Forelimb muscle (tissue), 1 donor: ENCODE measurements at regions not wholly inside any gene's neighbourhood (a gene's known extent, or its start where the extent isn't known, plus 50 kb on each side); places are given as distances from the start of the nearest gene placed in this dataset.
A peak's percentile ranks its signal among the peaks of the same experiment; 100 is the strongest.

Experiments
- DNase-seq: peaks from one replicate; pipeline ENCODE4 v3.0.0-alpha.2; 2013; ENCODE audit warnings: low read depth

- DNase-seq: no peak
Measured at GRCh38 chr1:82587371-82587770, 786.6 kb downstream of the ADGRL2 start.

- DNase-seq: peak; percentile 82
Measured at GRCh38 chr1:82586473-82586872, 785.7 kb downstream of the ADGRL2 start.

GRCh38 chr1:82582347-82582746, 781.6 kb downstream of the ADGRL2 start:
- no peak for DNase-seq

- DNase-seq: no peak
Measured at GRCh38 chr1:82578086-82578726, 777.5 kb downstream of the ADGRL2 start.

GRCh38 chr1:82567348-82567747, 766.6 kb downstream of the ADGRL2 start:
- DNase-seq: no peak

GRCh38 chr1:82565546-82565945, 764.8 kb downstream of the ADGRL2 start:
- DNase-seq: no peak

GRCh38 chr1:82565146-82565545, 764.4 kb downstream of the ADGRL2 start:
- DNase-seq: no peak

GRCh38 chr1:82564333-82564732, 763.6 kb downstream of the ADGRL2 start:
- no peak for DNase-seq

GRCh38 chr1:82562448-82562847, 761.7 kb downstream of the ADGRL2 start:
- no peak for DNase-seq

GRCh38 chr1:82560566-82560965, 759.8 kb downstream of the ADGRL2 start:
- no peak for DNase-seq

GRCh38 chr1:82555501-82555900, 754.8 kb downstream of the ADGRL2 start:
- no peak for DNase-seq

- DNase-seq: no peak
Measured at GRCh38 chr1:82549841-82550240, 749.1 kb downstream of the ADGRL2 start.

- DNase-seq: no peak
Measured at GRCh38 chr1:82542766-82543165, 742.0 kb downstream of the ADGRL2 start.

GRCh38 chr1:82542141-82542540, 741.4 kb downstream of the ADGRL2 start:
- no peak for DNase-seq

GRCh38 chr1:82540006-82540405, 739.3 kb downstream of the ADGRL2 start:
- no peak for DNase-seq

- no peak for DNase-seq
Measured at GRCh38 chr1:82538876-82539275, 738.1 kb downstream of the ADGRL2 start.

- DNase-seq: no peak
Measured at GRCh38 chr1:82534996-82535395, 734.3 kb downstream of the ADGRL2 start.

GRCh38 chr1:82525378-82525777, 724.6 kb downstream of the ADGRL2 start:
- no peak for DNase-seq

GRCh38 chr1:82520611-82521010, 719.9 kb downstream of the ADGRL2 start:
- DNase-seq: no peak

- no peak for DNase-seq
Measured at GRCh38 chr1:82517586-82517985, 716.9 kb downstream of the ADGRL2 start.

- no peak for DNase-seq
Measured at GRCh38 chr1:82515650-82516049, 714.9 kb downstream of the ADGRL2 start.

- no peak for DNase-seq
Measured at GRCh38 chr1:82511441-82511840, 710.7 kb downstream of the ADGRL2 start.

- no peak for DNase-seq
Measured at GRCh38 chr1:82510431-82510830, 709.7 kb downstream of the ADGRL2 start.

- DNase-seq: peak; percentile 62
Measured at GRCh38 chr1:82507011-82507410, 706.3 kb downstream of the ADGRL2 start.
